ENCODE measurements at regions not wholly inside any gene's neighbourhood (a gene's known extent, or its start where the extent isn't known, plus 50 kb on each side); places are given as distances from the start of the nearest gene placed in this dataset.

- TF ChIP-seq CTCF (IDR thresholded peaks at IDR 0.05 in 2 of 3, conservative IDR thresholded peaks at IDR 0.05 in 1 of 3; ENCODE audit: insufficient read depth in 2 of 3, low read depth in 1 of 3, low read length in 3 of 3) = no peak
- TF ChIP-seq SRF (CRISPR knock-in tag; IDR thresholded peaks at IDR 0.05) = no peak
- no peak for TF ChIP-seq ZNF282 (CRISPR knock-in tag; IDR thresholded peaks at IDR 0.05)
- no peak for TF ChIP-seq EP300 (IDR thresholded peaks at IDR 0.05; ENCODE audit: low read length)
- TF ChIP-seq, protein P1, sequence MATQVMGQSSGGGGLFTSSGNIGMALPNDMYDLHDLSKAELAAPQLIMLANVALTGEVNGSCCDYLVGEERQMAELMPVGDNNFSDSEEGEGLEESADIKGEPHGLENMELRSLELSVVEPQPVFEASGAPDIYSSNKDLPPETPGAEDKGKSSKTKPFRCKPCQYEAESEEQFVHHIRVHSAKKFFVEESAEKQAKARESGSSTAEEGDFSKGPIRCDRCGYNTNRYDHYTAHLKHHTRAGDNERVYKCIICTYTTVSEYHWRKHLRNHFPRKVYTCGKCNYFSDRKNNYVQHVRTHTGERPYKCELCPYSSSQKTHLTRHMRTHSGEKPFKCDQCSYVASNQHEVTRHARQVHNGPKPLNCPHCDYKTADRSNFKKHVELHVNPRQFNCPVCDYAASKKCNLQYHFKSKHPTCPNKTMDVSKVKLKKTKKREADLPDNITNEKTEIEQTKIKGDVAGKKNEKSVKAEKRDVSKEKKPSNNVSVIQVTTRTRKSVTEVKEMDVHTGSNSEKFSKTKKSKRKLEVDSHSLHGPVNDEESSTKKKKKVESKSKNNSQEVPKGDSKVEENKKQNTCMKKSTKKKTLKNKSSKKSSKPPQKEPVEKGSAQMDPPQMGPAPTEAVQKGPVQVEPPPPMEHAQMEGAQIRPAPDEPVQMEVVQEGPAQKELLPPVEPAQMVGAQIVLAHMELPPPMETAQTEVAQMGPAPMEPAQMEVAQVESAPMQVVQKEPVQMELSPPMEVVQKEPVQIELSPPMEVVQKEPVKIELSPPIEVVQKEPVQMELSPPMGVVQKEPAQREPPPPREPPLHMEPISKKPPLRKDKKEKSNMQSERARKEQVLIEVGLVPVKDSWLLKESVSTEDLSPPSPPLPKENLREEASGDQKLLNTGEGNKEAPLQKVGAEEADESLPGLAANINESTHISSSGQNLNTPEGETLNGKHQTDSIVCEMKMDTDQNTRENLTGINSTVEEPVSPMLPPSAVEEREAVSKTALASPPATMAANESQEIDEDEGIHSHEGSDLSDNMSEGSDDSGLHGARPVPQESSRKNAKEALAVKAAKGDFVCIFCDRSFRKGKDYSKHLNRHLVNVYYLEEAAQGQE (IDR thresholded peaks at IDR 0.05; ENCODE audit: borderline replicate concordance) = no peak
- TF ChIP-seq, protein P1 (CRISPR knock-in tag; IDR thresholded peaks at IDR 0.05; ENCODE audit: low read depth) = no peak
- no peak for TF ChIP-seq TCF7L2 (IDR thresholded peaks at IDR 0.05; ENCODE audit: low read depth, low read length)
- TF ChIP-seq, protein P2, sequence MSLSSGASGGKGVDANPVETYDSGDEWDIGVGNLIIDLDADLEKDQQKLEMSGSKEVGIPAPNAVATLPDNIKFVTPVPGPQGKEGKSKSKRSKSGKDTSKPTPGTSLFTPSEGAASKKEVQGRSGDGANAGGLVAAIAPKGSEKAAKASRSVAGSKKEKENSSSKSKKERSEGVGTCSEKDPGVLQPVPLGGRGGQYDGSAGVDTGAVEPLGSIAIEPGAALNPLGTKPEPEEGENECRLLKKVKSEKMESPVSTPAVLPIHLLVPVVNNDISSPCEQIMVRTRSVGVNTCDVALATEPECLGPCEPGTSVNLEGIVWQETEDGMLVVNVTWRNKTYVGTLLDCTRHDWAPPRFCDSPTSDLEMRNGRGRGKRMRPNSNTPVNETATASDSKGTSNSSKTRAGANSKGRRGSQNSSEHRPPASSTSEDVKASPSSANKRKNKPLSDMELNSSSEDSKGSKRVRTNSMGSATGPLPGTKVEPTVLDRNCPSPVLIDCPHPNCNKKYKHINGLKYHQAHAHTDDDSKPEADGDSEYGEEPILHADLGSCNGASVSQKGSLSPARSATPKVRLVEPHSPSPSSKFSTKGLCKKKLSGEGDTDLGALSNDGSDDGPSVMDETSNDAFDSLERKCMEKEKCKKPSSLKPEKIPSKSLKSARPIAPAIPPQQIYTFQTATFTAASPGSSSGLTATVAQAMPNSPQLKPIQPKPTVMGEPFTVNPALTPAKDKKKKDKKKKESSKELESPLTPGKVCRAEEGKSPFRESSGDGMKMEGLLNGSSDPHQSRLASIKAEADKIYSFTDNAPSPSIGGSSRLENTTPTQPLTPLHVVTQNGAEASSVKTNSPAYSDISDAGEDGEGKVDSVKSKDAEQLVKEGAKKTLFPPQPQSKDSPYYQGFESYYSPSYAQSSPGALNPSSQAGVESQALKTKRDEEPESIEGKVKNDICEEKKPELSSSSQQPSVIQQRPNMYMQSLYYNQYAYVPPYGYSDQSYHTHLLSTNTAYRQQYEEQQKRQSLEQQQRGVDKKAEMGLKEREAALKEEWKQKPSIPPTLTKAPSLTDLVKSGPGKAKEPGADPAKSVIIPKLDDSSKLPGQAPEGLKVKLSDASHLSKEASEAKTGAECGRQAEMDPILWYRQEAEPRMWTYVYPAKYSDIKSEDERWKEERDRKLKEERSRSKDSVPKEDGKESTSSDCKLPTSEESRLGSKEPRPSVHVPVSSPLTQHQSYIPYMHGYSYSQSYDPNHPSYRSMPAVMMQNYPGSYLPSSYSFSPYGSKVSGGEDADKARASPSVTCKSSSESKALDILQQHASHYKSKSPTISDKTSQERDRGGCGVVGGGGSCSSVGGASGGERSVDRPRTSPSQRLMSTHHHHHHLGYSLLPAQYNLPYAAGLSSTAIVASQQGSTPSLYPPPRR (CRISPR knock-in tag; IDR thresholded peaks at IDR 0.05; ENCODE audit: borderline replicate concordance) = no peak
- TF ChIP-seq SLC30A9 (CRISPR knock-in tag; IDR thresholded peaks at IDR 0.05) = no peak
- TF ChIP-seq MYBL2 (IDR thresholded peaks at IDR 0.05; ENCODE audit: low read depth) = no peak
- no peak for TF ChIP-seq MYBL2 (CRISPR knock-in tag; IDR thresholded peaks at IDR 0.05; ENCODE audit: borderline replicate concordance)
- TF ChIP-seq MNT (conservative IDR thresholded peaks at IDR 0.05) = no peak
Observed at GRCh38 chr17:77604301-77604972, 354.1 kb upstream of the TNRC6C start.
